Panc1 (cell line): ENCODE measurements at regions not wholly inside any gene's neighbourhood (a gene's known extent, or its start where the extent isn't known, plus 50 kb on each side); places are given as distances from the start of the nearest gene placed in this dataset.

Experiments used
- ATAC-seq: fragments of 200-7000 bp; cut with Tn5 transposase; 2 replicates; pipeline ENCODE4 v1.9.1; 2020; ENCODE audit warnings: mild to moderate bottlenecking, moderate library complexity
- BruUV-seq: library from RNA; stranded (reverse); fragments of 400-500 nt; replicated peaks from 2 replicates; lab custom pipeline; 2021; lab: Mats Ljungman, UMichigan
- CTCF ChIA-PET: fragments of 300-600 bp; sonication (Branson Sonifier 250); formaldehyde crosslinking; loops from one replicate; lab custom pipeline; 2022; ENCODE audit warnings: antibody characterized with exemption; lab: Charles Lee
- POLR2A ChIA-PET: fragments of 300-600 bp; sonication (Branson Sonifier 250); formaldehyde crosslinking; loops from one replicate; lab custom pipeline; 2022; ENCODE audit warnings: antibody characterized with exemption; lab: Charles Lee
- DNase-seq: peaks from one replicate; pipeline ENCODE4 v3.0.0-alpha.2; 2010; ENCODE audit warnings: low read depth, low spot score
- H3K27ac ChIP-seq: 2 replicates; pipeline ENCODE4 v1.5.1; 2011; ENCODE audit warnings: mild to moderate bottlenecking, low read length, inconsistent platforms
- H3K27me3 ChIP-seq: fragments of 200-500 bp; sonication (Bioruptor generic); 2 replicates; pipeline ENCODE4 v1.6.0; 2014; ENCODE audit warnings: low read length, inconsistent platforms; ENCODE audit not compliant: control insufficient read depth, insufficient read depth
- H3K36me3 ChIP-seq: fragments of 200-500 bp; sonication (Bioruptor generic); 2 replicates; pipeline ENCODE4 v1.5.1; 2014; ENCODE audit warnings: inconsistent platforms, mild to moderate bottlenecking, low read length, moderate library complexity; ENCODE audit not compliant: control insufficient read depth, insufficient read depth
- H3K4me1 ChIP-seq: 2 replicates; pipeline ENCODE4 v1.5.1; 2011; ENCODE audit warnings: inconsistent platforms, mild to moderate bottlenecking, low read length, moderate library complexity; ENCODE audit not compliant: control insufficient read depth, insufficient read depth
- H3K4me3 ChIP-seq, 2 experiments: 2 replicates each; pipeline ENCODE4 v1.5.1; 2011 to 2012; ENCODE audit warnings: low read depth in 2 of 2, low read length in 2 of 2, mild to moderate bottlenecking in 2 of 2, inconsistent platforms in 1 of 2, moderate library complexity in 1 of 2
- H3K9me3 ChIP-seq: fragments of 200-500 bp; sonication (Bioruptor generic); 2 replicates; pipeline ENCODE4 v1.5.1; 2014; ENCODE audit warnings: low read depth, mild to moderate bottlenecking, inconsistent platforms, low read length, moderate library complexity; ENCODE audit not compliant: control insufficient read depth, insufficient read depth
- POLR2AphosphoS5 ChIP-seq: IDR thresholded peaks from 2 replicates; pipeline ENCODE4 v1.6.1; 2012; ENCODE audit warnings: mild to moderate bottlenecking, low read depth, low read length, moderate library complexity
- SIN3A ChIP-seq: IDR thresholded peaks from 2 replicates; pipeline ENCODE4 v1.6.1; 2012; ENCODE audit warnings: low read depth, mild to moderate bottlenecking, low read length, moderate library complexity, borderline replicate concordance; ENCODE audit not compliant: insufficient read depth
- TCF7L2 ChIP-seq: IDR thresholded peaks from 2 replicates; pipeline ENCODE4 v1.6.1; 2011; ENCODE audit warnings: mild to moderate bottlenecking, low read depth, low read length, inconsistent platforms
- in situ Hi-C: cut with HindIII; loops from 2 replicates; pipeline ENCODE4 v1.10.0; 2016; ENCODE audit warnings: low sequenced_read_pairs, low pct_unique_long_range_greater_than_20kb
- intact Hi-C: fragments of 100-400 bp; cut with micrococcal nuclease; formaldehyde crosslinking; loops from one replicate; pipeline ENCODE4 v1.10.0; 2022; ENCODE audit not compliant: unreplicated experiment
- TF ChIP-seq, protein P1 (sequence below), 2 experiments: IDR thresholded peaks; 2 replicates each; pipeline ENCODE4 v1.6.1; 2011 to 2012; ENCODE audit warnings: low read depth in 2 of 2, control low read depth in 1 of 2, low read length in 1 of 2, mild to moderate bottlenecking in 1 of 2, moderate library complexity in 1 of 2; ENCODE audit not compliant: insufficient read depth in 1 of 2
- TF ChIP-seq, protein P2 (sequence below): fragments of 450-650 bp; IDR thresholded peaks from 2 replicates; pipeline ENCODE4 v1.5.1; 2017; ENCODE audit warnings: mild to moderate bottlenecking

DNA sequence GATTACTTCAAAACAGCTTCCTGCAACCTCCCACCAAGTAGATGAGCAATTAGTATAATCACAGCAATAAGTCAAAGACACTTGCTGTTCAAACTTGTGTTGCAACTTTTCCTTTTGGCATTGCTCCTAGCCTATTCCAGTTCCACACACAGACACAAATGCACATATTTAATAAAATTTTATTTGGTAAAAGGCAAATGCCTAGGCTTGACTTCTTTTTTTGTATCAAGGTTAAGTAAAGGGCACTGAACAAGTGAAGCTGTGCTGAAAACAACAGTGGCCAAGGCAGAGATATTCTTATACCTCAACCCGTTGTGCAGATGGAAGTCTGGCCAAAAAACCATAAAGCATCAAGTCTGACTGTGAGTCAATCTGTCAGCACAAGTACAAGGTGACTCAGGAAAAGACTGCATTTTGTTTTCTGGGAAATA lies 708.4 kb upstream of the CITED2 start:
- H3K27me3 ChIP-seq: no peaks in the 10 kb centered on the region
- ATAC-seq (no peak), DNase-seq (no peak)
- H3K4me3 ChIP-seq: no peak overlapping the region
- no peaks in the 10 kb centered on the region for H3K36me3 ChIP-seq
- no peaks in the 10 kb centered on the region; the same call in 1 of the 2 replicates for H3K4me1 ChIP-seq
- CTCF ChIA-PET: no interaction called here
- no peak for TF ChIP-seq SIN3A
- TF ChIP-seq, protein P1, sequence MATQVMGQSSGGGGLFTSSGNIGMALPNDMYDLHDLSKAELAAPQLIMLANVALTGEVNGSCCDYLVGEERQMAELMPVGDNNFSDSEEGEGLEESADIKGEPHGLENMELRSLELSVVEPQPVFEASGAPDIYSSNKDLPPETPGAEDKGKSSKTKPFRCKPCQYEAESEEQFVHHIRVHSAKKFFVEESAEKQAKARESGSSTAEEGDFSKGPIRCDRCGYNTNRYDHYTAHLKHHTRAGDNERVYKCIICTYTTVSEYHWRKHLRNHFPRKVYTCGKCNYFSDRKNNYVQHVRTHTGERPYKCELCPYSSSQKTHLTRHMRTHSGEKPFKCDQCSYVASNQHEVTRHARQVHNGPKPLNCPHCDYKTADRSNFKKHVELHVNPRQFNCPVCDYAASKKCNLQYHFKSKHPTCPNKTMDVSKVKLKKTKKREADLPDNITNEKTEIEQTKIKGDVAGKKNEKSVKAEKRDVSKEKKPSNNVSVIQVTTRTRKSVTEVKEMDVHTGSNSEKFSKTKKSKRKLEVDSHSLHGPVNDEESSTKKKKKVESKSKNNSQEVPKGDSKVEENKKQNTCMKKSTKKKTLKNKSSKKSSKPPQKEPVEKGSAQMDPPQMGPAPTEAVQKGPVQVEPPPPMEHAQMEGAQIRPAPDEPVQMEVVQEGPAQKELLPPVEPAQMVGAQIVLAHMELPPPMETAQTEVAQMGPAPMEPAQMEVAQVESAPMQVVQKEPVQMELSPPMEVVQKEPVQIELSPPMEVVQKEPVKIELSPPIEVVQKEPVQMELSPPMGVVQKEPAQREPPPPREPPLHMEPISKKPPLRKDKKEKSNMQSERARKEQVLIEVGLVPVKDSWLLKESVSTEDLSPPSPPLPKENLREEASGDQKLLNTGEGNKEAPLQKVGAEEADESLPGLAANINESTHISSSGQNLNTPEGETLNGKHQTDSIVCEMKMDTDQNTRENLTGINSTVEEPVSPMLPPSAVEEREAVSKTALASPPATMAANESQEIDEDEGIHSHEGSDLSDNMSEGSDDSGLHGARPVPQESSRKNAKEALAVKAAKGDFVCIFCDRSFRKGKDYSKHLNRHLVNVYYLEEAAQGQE (IDR thresholded peaks at IDR 0.05; ENCODE audit: insufficient read depth in 1 of 2, low read depth in 2 of 2, low read length in 1 of 2): no peak
- TF ChIP-seq TCF7L2: no peak
- TF ChIP-seq, protein P2, sequence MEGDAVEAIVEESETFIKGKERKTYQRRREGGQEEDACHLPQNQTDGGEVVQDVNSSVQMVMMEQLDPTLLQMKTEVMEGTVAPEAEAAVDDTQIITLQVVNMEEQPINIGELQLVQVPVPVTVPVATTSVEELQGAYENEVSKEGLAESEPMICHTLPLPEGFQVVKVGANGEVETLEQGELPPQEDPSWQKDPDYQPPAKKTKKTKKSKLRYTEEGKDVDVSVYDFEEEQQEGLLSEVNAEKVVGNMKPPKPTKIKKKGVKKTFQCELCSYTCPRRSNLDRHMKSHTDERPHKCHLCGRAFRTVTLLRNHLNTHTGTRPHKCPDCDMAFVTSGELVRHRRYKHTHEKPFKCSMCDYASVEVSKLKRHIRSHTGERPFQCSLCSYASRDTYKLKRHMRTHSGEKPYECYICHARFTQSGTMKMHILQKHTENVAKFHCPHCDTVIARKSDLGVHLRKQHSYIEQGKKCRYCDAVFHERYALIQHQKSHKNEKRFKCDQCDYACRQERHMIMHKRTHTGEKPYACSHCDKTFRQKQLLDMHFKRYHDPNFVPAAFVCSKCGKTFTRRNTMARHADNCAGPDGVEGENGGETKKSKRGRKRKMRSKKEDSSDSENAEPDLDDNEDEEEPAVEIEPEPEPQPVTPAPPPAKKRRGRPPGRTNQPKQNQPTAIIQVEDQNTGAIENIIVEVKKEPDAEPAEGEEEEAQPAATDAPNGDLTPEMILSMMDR: no peak
- no peak for TF ChIP-seq POLR2AphosphoS5
- H3K27ac ChIP-seq: no peak overlapping the region
- in situ Hi-C loops: no loop called here
- intact Hi-C loops: no loop called here
- H3K9me3 ChIP-seq: no peaks in the 10 kb centered on the region
- POLR2A ChIA-PET: no interaction called here
- BruUV-seq: no TSS peak

DNA sequence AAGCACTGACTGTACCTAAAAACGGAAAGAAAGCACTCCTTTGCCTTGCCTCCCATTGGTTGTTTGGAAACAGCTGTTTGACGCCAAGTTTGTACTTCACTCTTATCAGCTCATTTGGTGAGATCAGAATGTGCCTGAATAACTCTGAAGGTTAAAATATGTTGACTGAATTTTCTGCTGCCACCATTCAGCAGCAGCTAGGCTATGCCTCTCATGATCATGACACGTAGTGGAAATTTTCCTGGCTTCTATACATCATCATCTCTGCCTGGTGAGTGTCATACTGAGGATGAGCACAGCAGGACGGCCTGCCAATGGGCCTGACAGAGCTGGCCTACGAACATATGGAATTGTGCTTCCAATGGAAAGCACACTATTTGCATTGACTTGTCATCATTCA lies 704.9 kb upstream of the CITED2 start:
- BruUV-seq: no TSS peak
- intact Hi-C loops (no loop called here), in situ Hi-C loops (no loop called here)
- H3K27ac ChIP-seq: no peak overlapping the region
- H3K36me3 ChIP-seq: no peaks in the 10 kb centered on the region
- no peaks in the 10 kb centered on the region for H3K9me3 ChIP-seq
- ATAC-seq (no peak), DNase-seq (no peak)
- CTCF ChIA-PET: no interaction called here
- no peaks in the 10 kb centered on the region; the same call in 1 of the 2 replicates for H3K4me1 ChIP-seq
- no peaks in the 10 kb centered on the region for H3K27me3 ChIP-seq
- POLR2A ChIA-PET: no interaction called here
- TF ChIP-seq, protein P1 (IDR thresholded peaks at IDR 0.05; ENCODE audit: insufficient read depth in 1 of 2, low read depth in 2 of 2, low read length in 1 of 2): no peak
- no peak for TF ChIP-seq POLR2AphosphoS5
- no peak for TF ChIP-seq SIN3A
- TF ChIP-seq, protein P2: no peak
- TF ChIP-seq TCF7L2: no peak
- H3K4me3 ChIP-seq: no peak overlapping the region
